ENCODE measurements at regions not wholly inside any gene's neighbourhood (a gene's known extent, or its start where the extent isn't known, plus 50 kb on each side); places are given as distances from the start of the nearest gene placed in this dataset.

- H3K9me3 ChIP-seq = no peaks in the 10 kb centered on the region
- TF ChIP-seq CTCF (IDR thresholded peaks at IDR 0.05) (no peak), POLR2AphosphoS5 (IDR thresholded peaks at IDR 0.05; ENCODE audit: insufficient read depth in 1 of 2, low read depth in 1 of 2) (no peak), POLR2A (IDR thresholded peaks at IDR 0.05) (no peak)
- no peaks in the 10 kb centered on the region for H3K27me3 ChIP-seq
- intact Hi-C loops (cut with DNase I) = no loop called here
- no peaks in the 10 kb centered on the region for H3K4me1 ChIP-seq
- H3K36me3 ChIP-seq = no peaks in the 10 kb centered on the region
- no peak for DNase-seq (ENCODE audit: extremely low spot score in 2 of 2)
- no peak overlapping the region for H3K4me3 ChIP-seq
- no peak overlapping the region for H3K27ac ChIP-seq
These were observed 1346.4 kb downstream of the ROBO1 start for GRCh38 chr3:78421247-78421966.

- Histone ChIP-seq H3K27ac (no peak overlapping the region), H3K9me3 (no peaks in the 10 kb centered on the region), H3K36me3 (no peaks in the 10 kb centered on the region), H3K4me1 (no peaks in the 10 kb centered on the region), H3K27me3 (no peaks in the 10 kb centered on the region), H3K4me3 (no peak overlapping the region)
- DNase-seq (ENCODE audit: extremely low spot score in 2 of 2) = no peak
- intact Hi-C loops (cut with DNase I) = no loop called here
- no peak for TF ChIP-seq POLR2AphosphoS5 (IDR thresholded peaks at IDR 0.05; ENCODE audit: insufficient read depth in 1 of 2, low read depth in 1 of 2)
- TF ChIP-seq POLR2A (IDR thresholded peaks at IDR 0.05) = no peak
- no peak for TF ChIP-seq CTCF (IDR thresholded peaks at IDR 0.05)
These were observed 1343.1 kb downstream of the ROBO1 start for GRCh38 chr3:78424656-78425055.

- TF ChIP-seq POLR2A (IDR thresholded peaks at IDR 0.05) (no peak), POLR2AphosphoS5 (IDR thresholded peaks at IDR 0.05; ENCODE audit: insufficient read depth in 1 of 2, low read depth in 1 of 2) (no peak), CTCF (IDR thresholded peaks at IDR 0.05) (no peak)
- no peaks in the 10 kb centered on the region for H3K27me3 ChIP-seq
- intact Hi-C loops (cut with DNase I) = no loop called here
- H3K4me3 ChIP-seq = no peak overlapping the region
- H3K4me1 ChIP-seq = no peaks in the 10 kb centered on the region
- no peak overlapping the region for H3K27ac ChIP-seq
- H3K36me3 ChIP-seq = no peaks in the 10 kb centered on the region
- no peaks in the 10 kb centered on the region for H3K9me3 ChIP-seq
- DNase-seq (ENCODE audit: extremely low spot score in 2 of 2) = no peak
These were observed 1341.3 kb downstream of the ROBO1 start for GRCh38 chr3:78426454-78426853.

- TF ChIP-seq POLR2A (IDR thresholded peaks at IDR 0.05) = no peak
- TF ChIP-seq POLR2AphosphoS5 (IDR thresholded peaks at IDR 0.05; ENCODE audit: insufficient read depth in 1 of 2, low read depth in 1 of 2) = no peak
- no peak for TF ChIP-seq CTCF (IDR thresholded peaks at IDR 0.05)
- no peak for DNase-seq (ENCODE audit: extremely low spot score in 2 of 2)
- H3K9me3 ChIP-seq = no peaks in the 10 kb centered on the region
- no peaks in the 10 kb centered on the region for H3K36me3 ChIP-seq
- H3K4me1 ChIP-seq = no peaks in the 10 kb centered on the region
- no peaks in the 10 kb centered on the region for H3K27me3 ChIP-seq
- no peak overlapping the region for H3K4me3 ChIP-seq
- intact Hi-C loops (cut with DNase I) = no loop called here
- H3K27ac ChIP-seq = no peak overlapping the region
These were observed 1340.5 kb downstream of the ROBO1 start for GRCh38 chr3:78427303-78427702.

GRCh38 chr3:78430741-78431140, 1337.1 kb downstream of the ROBO1 start:
- H3K36me3 ChIP-seq = no peaks in the 10 kb centered on the region
- H3K27me3 ChIP-seq = no peaks in the 10 kb centered on the region
- no peak for TF ChIP-seq POLR2AphosphoS5 (IDR thresholded peaks at IDR 0.05; ENCODE audit: insufficient read depth in 1 of 2, low read depth in 1 of 2)
- no peak for TF ChIP-seq CTCF (IDR thresholded peaks at IDR 0.05)
- no peak for TF ChIP-seq POLR2A (IDR thresholded peaks at IDR 0.05)
- no peaks in the 10 kb centered on the region for H3K4me1 ChIP-seq
- no peaks in the 10 kb centered on the region for H3K9me3 ChIP-seq
- H3K4me3 ChIP-seq = no peak overlapping the region
- no peak overlapping the region for H3K27ac ChIP-seq
- intact Hi-C loops (cut with DNase I) = no loop called here
- DNase-seq (ENCODE audit: extremely low spot score in 2 of 2) = no peak

Data from vagina (tissue), 2 donors.